Progenitor cell of endocrine pancreas (in vitro differentiated cells): ENCODE measurements at regions not wholly inside any gene's neighbourhood (a gene's known extent, or its start where the extent isn't known, plus 50 kb on each side); places are given as distances from the start of the nearest gene placed in this dataset.

Experiments
- DNase-seq: peaks from one replicate; pipeline ENCODE4 v3.0.0; 2021; ENCODE audit warnings: low spot score; ENCODE audit not compliant: unreplicated experiment
- H3K27ac Mint-ChIP-seq: 2 replicates; pipeline ENCODE4 v1.8.0; 2021; ENCODE audit warnings: mild to moderate bottlenecking, moderate library complexity, mixed read lengths
- H3K27me3 Mint-ChIP-seq: 2 replicates; pipeline ENCODE4 v1.8.0; 2021; ENCODE audit warnings: mixed read lengths
- H3K36me3 Mint-ChIP-seq: 2 replicates; pipeline ENCODE4 v1.8.0; 2022; ENCODE audit warnings: mixed read lengths; ENCODE audit not compliant: insufficient read depth
- H3K4me1 Mint-ChIP-seq: 2 replicates; pipeline ENCODE4 v1.8.0; 2021; ENCODE audit warnings: low read depth, mixed read lengths
- H3K4me3 Mint-ChIP-seq: 2 replicates; pipeline ENCODE4 v1.8.0; 2021; ENCODE audit warnings: low read depth, mild to moderate bottlenecking, moderate library complexity, mixed read lengths
- H3K9me3 Mint-ChIP-seq: 2 replicates; pipeline ENCODE4 v1.8.0; 2021; ENCODE audit warnings: low read depth, mixed read lengths
- TF ChIP-seq, protein P1 (sequence below): fragments of 200-600 bp; sonication (generic); IDR thresholded peaks from one replicate; pipeline ENCODE4 v1.5.0; 2021; ENCODE audit warnings: antibody characterized with exemption, mild to moderate bottlenecking; ENCODE audit not compliant: unreplicated experiment

DNA sequence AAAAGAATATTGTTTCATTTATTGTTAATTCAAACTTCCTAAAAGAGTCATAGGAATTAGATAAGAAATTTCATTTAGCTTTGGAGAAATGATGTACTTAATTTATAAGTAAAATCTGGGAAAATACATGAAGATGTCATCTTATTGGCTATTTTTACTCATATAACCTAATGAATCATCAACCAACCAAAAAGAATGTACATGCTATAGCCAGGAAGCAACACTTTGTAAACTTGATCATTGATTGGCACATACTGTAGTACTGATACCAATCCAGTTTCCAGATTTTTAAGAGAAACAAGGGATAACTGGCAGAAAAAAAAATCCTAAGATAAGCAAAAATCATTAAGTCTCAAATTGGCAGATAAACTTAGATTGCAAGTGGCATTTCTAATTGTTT lies 207.9 kb upstream of the CDIN1 start:
- no peak overlapping the region for H3K4me3 Mint-ChIP-seq
- H3K27ac Mint-ChIP-seq: no peak overlapping the region
- H3K27me3 Mint-ChIP-seq: no peaks in the 10 kb centered on the region
- TF ChIP-seq, protein P1, sequence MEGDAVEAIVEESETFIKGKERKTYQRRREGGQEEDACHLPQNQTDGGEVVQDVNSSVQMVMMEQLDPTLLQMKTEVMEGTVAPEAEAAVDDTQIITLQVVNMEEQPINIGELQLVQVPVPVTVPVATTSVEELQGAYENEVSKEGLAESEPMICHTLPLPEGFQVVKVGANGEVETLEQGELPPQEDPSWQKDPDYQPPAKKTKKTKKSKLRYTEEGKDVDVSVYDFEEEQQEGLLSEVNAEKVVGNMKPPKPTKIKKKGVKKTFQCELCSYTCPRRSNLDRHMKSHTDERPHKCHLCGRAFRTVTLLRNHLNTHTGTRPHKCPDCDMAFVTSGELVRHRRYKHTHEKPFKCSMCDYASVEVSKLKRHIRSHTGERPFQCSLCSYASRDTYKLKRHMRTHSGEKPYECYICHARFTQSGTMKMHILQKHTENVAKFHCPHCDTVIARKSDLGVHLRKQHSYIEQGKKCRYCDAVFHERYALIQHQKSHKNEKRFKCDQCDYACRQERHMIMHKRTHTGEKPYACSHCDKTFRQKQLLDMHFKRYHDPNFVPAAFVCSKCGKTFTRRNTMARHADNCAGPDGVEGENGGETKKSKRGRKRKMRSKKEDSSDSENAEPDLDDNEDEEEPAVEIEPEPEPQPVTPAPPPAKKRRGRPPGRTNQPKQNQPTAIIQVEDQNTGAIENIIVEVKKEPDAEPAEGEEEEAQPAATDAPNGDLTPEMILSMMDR: no peak
- DNase-seq: no peak
- H3K4me1 Mint-ChIP-seq: peaks cover 24% of the 10 kb centered on the region
- peaks cover 4% of the 10 kb centered on the region for H3K9me3 Mint-ChIP-seq
- H3K36me3 Mint-ChIP-seq: no peaks in the 10 kb centered on the region

DNA sequence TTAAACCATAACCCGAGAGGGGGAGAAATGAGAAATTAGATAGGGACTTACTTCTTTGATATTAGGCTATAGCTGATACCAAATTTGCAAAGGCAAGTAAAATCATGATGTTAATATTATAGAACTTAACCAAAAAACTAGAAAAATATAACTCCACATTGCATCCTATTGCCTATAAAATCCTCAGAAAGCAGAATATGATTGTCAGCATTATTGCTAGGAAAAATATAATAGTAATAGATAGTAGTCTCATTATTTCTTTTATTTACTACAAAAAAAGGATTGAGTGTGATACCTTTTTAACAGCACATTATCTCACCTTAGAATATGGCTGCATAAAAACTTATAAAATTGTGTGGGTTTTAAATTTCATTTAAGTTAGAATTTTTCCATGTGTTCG lies 206.5 kb upstream of the CDIN1 start:
- peaks cover 4% of the 10 kb centered on the region for H3K9me3 Mint-ChIP-seq
- no peak overlapping the region for H3K4me3 Mint-ChIP-seq
- H3K4me1 Mint-ChIP-seq: peaks cover 20% of the 10 kb centered on the region
- no peaks in the 10 kb centered on the region for H3K36me3 Mint-ChIP-seq
- TF ChIP-seq, protein P1: no peak
- no peak for DNase-seq
- no peak overlapping the region for H3K27ac Mint-ChIP-seq
- H3K27me3 Mint-ChIP-seq: no peaks in the 10 kb centered on the region

DNA sequence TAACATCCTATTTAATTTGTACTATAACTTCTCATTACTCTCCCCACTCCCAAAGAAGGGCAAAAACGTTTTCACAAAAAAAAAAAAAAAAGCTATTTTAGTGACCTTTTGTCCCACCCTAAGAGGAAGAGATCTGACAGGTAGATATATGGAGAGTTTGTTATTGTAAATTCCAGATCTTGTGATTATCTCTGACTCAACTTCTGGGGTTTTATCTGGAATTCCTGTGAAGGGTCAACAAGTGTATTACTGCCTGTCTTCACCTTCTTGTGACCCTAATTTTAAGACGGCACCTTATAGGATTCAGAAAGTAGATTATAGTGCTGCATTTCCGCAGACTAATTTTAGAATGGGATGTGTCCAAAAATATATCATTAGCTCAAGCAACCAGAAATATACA lies 205.9 kb upstream of the CDIN1 start:
- H3K27ac Mint-ChIP-seq: no peak overlapping the region
- H3K4me1 Mint-ChIP-seq: peaks cover 20% of the 10 kb centered on the region
- TF ChIP-seq, protein P1: no peak
- H3K4me3 Mint-ChIP-seq: no peak overlapping the region
- DNase-seq: no peak
- H3K27me3 Mint-ChIP-seq: no peaks in the 10 kb centered on the region
- no peaks in the 10 kb centered on the region for H3K36me3 Mint-ChIP-seq
- H3K9me3 Mint-ChIP-seq: peaks cover 7% of the 10 kb centered on the region

DNA sequence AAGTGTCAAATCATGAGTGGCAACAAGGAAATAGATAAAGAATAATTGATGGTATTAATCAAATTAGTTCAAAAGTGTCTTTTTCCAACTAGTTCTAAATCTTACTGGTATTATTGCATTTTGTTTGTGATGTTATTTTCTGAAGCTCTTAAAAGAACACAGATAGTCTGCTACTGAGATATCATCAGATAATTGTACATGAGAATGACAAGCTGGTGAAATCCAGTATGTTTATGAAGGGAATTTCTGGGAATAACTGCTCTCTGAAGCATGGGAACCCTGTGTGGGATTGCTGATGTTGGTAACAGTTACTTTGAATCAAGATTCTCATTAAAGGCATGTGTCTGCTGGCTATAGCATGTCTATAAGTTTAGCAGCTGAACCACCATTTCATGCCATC lies 190.3 kb upstream of the CDIN1 start:
- Mint-ChIP-seq H3K36me3 (no peaks in the 10 kb centered on the region), H3K27ac (no peak overlapping the region)
- DNase-seq: no peak

DNA sequence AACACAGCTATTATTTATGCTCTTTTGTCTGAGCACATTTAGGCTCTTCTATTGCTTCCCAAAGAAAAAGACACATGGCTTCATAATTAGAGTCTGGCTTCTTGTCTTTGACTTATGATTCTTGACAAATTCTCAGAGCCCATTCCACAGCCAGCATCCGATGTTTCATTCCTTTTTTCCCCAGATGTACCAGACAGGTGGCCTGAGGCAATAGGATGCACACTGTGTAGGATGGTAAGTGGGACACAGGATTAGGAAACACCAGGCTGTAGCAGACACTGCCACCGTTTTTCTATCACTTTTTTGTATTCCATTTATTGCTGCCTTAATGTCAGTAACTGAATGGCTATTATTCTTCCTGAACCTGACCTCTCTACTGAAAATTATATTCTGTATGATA lies 188.9 kb upstream of the CDIN1 start:
- H3K4me1 Mint-ChIP-seq: peaks cover 2% of the 10 kb centered on the region
- TF ChIP-seq, protein P1: no peak
- no peak for DNase-seq
- H3K27ac Mint-ChIP-seq: no peak overlapping the region
- no peaks in the 10 kb centered on the region for H3K36me3 Mint-ChIP-seq
- H3K27me3 Mint-ChIP-seq: no peaks in the 10 kb centered on the region
- H3K4me3 Mint-ChIP-seq: no peak overlapping the region
- H3K9me3 Mint-ChIP-seq: peaks cover 4% of the 10 kb centered on the region

More for the DNA sequence above, 190.3 kb upstream of the CDIN1 start:
- no peaks in the 10 kb centered on the region for H3K27me3 Mint-ChIP-seq
- H3K9me3 Mint-ChIP-seq: no peaks in the 10 kb centered on the region
- no peak overlapping the region for H3K4me3 Mint-ChIP-seq
- peaks cover 2% of the 10 kb centered on the region for H3K4me1 Mint-ChIP-seq
- TF ChIP-seq, protein P1: no peak
